AG10803 (cell line): ENCODE measurements at regions not wholly inside any gene's neighbourhood (a gene's known extent, or its start where the extent isn't known, plus 50 kb on each side); places are given as distances from the start of the nearest gene placed in this dataset.

Source experiments
- DNase-seq: peaks from one replicate; pipeline ENCODE4 v3.0.0; 2010; ENCODE audit warnings: low read depth
- H3K4me3 ChIP-seq: 2 replicates; pipeline ENCODE4 v1.5.1; 2011; ENCODE audit warnings: mild to moderate bottlenecking, low read length, control low read depth
- TF ChIP-seq, protein P1 (sequence below): conservative IDR thresholded peaks from 2 replicates; pipeline ENCODE4 v1.5.1; 2011; ENCODE audit warnings: mild to moderate bottlenecking, low read length, control low read depth, inconsistent platforms

DNA sequence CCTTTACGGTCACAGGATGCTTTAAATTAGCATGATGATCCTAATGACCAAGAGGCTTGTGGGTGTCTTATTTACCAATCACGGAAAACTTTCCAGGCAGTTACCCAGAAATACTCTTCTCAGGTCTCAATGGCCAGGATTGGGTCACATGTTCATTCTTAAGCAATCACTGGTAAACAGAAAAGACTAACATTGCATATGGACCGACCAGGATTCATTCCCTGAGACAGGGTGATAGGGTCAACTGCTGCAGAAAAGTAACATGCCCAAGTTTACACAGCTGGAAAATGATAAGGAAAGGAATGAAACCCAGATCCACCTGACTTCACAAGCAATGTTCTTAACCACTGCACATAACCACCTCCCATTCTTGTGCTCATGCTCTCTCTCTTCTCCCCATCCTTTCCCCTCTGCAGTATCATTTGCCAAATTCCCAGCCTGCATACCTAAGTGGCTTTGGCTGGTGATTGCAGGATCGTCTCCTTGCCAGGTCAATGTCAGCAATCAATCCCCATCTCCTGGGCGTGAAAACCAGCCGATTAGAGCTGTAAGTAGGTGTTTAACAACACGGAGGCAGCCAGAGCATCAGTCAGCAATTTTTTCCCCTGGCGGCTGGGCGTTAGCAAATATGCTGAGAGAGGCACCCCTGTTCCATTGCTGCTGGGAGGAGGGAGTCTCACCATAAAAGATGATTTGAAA is 219.4 kb downstream of the NMUR2 start:
- no peak for DNase-seq
- no peak overlapping the region for H3K4me3 ChIP-seq
- TF ChIP-seq, protein P1, sequence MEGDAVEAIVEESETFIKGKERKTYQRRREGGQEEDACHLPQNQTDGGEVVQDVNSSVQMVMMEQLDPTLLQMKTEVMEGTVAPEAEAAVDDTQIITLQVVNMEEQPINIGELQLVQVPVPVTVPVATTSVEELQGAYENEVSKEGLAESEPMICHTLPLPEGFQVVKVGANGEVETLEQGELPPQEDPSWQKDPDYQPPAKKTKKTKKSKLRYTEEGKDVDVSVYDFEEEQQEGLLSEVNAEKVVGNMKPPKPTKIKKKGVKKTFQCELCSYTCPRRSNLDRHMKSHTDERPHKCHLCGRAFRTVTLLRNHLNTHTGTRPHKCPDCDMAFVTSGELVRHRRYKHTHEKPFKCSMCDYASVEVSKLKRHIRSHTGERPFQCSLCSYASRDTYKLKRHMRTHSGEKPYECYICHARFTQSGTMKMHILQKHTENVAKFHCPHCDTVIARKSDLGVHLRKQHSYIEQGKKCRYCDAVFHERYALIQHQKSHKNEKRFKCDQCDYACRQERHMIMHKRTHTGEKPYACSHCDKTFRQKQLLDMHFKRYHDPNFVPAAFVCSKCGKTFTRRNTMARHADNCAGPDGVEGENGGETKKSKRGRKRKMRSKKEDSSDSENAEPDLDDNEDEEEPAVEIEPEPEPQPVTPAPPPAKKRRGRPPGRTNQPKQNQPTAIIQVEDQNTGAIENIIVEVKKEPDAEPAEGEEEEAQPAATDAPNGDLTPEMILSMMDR, result no peak

GRCh38 chr5:152184266-152184665 is 220.8 kb downstream of the NMUR2 start:
- no peak overlapping the region for H3K4me3 ChIP-seq
- TF ChIP-seq, protein P1, result no peak
- DNase-seq, result no peak

- no peak for DNase-seq
Observed at GRCh38 chr5:152181461-152181860, 223.6 kb downstream of the NMUR2 start.

DNA sequence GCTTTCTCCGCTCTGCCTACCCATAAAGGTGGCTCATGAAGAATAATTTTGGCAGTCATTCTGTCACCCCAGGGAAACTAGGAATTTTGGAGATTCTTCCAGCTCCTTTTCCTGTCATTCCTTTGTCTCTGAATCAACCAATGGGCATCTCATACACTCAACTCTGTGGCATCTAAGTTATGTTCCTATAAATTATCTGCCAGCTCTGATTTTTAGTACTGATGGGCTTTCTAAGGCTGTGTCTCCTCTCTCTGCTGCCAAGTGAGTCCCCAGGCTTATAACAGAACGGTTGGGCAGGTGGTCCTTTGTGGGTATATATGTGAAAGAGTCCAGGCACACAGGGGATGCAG is 226.8 kb downstream of the NMUR2 start:
- H3K4me3 ChIP-seq, result no peak overlapping the region
- DNase-seq, result no peak
- TF ChIP-seq, protein P1, result no peak

More at GRCh38 chr5:152181461-152181860, 223.6 kb downstream of the NMUR2 start:
- TF ChIP-seq, protein P1, result no peak
- no peak overlapping the region for H3K4me3 ChIP-seq

GRCh38 chr5:152177626-152178349 is 227.3 kb downstream of the NMUR2 start:
- H3K4me3 ChIP-seq, result no peak overlapping the region
- TF ChIP-seq, protein P1, result no peak
- DNase-seq, result no peak

DNA sequence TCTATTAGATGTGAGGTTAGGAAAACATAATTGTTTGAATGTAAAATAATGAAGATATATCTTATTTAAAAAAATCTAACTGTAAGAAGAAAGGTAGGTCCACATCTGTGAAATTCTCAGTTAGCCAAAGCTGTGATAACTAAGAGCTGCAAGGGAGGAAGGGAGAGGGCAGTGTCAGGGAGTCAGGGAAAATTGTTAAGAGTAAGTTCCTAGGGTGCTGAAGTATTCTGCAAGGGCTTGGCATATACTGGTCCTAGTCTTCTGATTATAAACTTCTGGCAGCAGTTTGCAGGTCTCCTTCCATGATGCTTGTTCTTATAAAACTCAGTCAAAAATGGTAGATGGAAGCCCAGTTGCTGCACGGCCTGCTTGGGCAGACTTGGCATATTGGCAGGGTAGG is 233.2 kb downstream of the NMUR2 start:
- H3K4me3 ChIP-seq, result no peak overlapping the region
- DNase-seq, result no peak
- TF ChIP-seq, protein P1, result no peak

DNA sequence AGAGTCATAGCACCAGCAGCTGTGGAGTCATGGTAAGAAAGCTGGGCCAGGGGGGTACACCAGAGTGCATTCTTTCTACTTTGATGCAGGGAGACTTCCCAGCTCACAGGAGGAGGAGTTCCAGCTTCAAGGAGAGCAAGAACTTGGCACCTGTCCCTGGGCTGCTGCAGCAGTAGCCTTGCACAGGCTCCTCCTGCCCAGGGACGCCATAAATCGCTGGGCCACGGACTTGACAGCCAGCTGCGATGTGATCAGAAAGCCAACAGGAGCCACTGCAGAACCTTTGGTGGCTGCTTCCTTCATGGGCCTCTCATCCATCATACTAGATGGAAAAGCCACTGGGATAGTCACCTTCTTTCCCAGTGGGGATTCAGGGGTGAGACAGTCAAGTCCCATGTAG is 234.7 kb downstream of the NMUR2 start:
- no peak overlapping the region for H3K4me3 ChIP-seq
- TF ChIP-seq, protein P1, result no peak

More for the DNA sequence above, 234.7 kb downstream of the NMUR2 start:
- no peak for DNase-seq
